Activated naive CD4-positive, alpha-beta T cell treated with Interleukin-2 at 50 U/mL for 16 hours (primary cell): ENCODE measurements at regions not wholly inside any gene's neighbourhood (a gene's known extent, or its start where the extent isn't known, plus 50 kb on each side); places are given as distances from the start of the nearest gene placed in this dataset.

Source experiments
- DNase-seq: peaks from one replicate; pipeline ENCODE4 v3.0.0-alpha.2; 2020

DNA sequence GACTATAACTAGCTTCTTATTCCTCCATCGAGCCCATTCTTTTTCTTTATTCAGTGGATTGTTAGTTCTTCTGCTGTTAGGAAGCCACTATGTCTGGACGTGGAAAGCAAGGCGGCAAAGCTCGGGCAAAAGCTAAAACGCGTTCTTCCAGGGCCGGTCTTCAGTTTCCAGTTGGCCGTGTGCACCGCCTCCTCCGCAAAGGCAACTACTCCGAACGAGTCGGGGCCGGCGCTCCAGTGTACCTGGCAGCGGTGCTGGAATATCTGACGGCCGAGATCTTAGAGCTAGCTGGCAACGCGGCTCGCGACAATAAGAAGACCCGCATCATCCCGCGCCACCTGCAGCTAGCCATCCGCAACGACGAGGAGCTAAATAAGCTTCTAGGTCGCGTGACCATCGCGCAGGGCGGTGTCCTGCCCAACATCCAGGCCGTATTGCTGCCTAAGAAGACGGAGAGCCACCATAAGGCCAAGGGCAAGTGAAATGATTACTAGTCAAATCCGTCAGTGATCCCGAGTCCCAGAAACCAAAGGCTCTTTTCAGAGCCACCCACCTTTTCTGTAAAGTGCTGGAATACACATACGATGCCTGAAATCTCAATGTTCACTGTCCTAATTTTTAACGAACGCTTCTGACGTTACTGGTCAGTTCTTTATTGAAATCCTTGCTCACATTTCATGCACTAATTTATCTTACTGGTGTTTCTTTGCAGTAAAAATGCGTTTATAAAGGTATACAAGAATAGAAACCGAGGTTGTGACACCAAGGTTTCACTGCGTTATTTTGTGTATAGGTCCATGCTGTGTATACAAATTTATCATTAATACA, 129.9 kb downstream of the HFE start:
- DNase-seq: peak; percentile 72

DNA sequence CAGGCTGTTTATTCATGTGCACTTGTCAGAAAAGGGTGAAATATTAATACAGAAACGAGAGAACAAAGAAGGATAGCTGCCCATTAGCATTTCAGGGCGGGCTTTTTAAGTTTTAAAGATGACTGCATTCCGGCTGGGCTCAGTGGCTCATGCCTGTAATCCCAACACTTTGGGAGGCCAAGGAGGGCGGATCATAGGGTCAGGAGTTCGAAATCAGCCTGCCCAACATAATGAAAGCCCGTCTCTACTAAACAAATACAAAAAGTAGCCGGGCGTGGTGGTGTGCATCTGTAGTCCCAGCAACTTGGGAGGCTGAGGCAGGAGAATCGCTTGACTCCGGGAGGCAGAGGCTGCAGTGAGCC, 130.5 kb downstream of the HFE start:
- DNase-seq: no peak

DNA sequence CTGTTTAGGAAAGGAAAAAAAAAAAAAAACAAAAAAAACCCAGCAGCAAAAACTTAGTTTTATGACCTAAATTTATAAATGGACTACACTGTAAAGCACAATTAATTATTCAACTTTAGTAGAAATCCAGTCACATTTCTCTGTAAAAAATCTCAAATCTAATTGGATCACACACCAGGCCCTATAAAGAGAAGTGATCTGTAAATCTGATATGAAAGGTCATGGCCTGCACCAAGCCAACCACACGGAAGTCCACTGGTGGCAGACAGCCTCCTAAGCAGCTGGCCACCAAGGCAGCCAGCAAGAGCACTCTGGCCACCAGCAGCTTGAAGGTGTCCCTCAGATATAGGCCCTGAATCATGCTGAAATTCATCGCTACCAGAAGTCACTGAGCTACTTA, 131.6 kb downstream of the HFE start:
- DNase-seq: no peak

DNA sequence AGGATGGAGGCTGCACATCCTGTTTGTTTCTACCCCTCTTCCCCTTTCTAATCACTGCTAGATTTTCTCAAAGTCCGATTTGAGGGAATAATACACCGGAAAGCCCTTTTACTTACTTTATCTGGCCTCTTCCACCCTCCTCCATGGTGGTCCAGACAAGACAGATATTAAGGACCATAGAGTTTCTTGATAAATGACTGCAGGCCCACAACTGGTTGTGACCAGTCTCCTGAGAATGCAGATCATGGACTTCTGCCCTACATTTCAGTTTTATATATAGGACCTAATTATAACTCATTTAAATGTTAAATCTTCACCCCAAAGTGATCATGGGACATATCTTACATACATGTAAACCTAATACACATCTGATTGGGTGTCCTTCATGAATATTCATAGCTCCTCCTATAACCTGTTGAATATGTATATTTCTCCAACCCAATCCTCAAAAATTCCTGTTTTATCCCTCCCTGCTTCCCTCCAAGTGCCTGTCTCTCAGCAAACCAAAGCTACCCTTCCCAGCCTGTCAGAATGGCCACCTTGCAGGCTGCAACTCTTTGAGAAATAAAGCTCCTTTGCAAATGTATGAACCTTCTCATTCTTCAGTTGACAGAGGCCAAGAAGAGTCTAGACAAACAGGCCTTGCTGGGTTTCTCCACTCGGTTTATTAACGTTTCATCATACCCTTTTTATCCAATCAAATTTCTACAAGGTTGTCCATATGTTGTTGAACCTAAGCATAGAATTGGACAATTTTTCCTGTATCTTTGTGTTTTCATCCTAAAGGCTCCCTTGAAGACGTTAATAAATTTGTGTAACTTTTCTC, 133.1 kb downstream of the HFE start:
- no peak for DNase-seq

DNA sequence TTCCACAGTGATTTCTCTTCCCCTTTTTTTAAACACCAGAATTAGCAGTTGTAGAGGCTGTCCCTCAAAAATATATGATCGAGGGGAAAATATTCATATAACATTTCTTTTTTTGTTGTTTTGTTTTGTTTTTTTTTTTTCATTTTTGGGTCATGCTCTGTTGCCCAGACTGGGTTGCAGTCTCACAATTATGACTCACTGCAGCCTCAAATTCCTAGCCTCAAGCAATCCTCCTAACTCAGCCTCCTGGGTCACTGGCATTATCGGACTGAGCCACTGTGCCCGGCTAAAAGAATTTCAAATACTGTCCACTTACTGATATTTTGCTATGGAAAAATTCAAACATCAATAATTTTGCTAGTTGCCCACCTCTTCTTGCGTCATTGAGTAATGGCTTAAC, 134.0 kb downstream of the HFE start:
- DNase-seq: no peak

DNA sequence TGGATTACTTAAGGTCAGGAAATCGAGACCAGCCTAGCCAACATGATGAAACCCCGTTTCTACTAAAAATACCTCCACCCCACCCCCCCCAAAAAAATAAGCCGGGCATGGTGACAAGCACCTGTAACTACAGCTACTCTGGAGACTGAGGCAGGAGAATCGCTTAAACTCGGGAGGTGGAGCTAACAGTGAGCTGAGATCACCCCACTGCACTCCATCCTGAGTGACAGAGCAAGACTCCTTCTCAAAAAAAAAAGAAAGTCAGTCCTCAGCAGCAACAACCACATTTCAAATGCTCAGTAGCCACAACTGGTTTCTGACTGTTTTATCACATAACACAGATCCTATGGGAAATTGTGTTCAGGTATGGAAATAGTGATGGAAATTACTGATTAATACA, 135.3 kb downstream of the HFE start:
- no peak for DNase-seq

DNA sequence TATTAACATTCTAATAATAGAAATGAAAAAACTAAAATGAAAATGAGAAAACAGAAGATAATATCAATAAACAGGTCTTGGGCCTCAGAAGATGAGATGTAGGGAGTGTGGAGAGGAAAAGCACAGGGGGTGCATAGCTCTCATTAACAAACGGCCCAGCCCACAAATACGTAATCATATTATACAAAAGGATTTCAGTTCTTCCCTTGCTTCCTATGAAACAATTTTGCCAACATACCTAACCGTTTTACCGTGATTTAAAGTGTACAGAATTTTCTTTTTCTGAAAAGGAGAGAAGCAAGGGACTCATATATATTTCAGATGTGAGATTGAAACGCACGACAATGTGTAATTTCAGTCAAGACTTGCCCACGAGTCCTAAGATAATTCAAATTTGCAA, 136.0 kb downstream of the HFE start:
- no peak for DNase-seq

DNA sequence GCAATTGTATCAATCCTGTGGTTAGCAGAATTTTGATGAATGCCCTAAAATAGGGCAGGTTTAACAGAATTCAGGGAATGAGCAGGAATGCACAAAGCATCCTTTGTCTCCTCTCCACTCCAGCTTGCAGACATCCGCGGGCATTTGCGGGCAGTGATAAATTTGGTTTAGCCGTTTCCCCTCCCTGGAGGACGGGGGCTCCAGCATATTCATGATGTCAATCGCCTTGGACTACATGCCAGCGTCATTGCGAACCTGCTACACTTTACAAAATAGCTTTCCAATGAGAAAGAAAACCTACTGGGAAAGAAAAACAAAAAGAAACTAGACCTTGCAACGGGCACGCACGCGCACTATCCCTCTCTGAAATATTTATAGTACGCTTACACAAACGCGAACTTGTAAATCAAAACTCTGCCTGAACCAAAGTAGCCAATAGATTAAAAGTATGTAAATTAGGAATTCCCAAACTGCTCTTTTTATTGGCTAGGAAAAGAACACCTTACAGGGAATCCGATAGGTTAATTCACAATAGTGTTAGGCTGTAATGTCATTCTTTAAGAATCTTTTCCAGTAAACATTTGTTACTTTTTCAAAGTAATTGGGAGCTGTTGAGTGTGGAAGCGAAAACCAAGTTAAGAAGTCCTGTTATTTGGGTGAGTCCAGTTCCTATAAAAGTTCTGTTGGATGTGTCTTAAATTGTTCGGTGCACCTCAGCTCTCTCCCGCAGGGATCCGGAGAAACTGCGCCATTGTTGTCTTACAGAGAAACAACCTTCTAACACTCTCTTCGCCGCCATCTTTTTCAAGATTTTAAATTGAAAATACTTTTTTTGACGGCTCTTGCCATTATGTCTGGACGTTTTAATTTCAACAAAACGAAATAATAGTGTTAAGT, 136.7 kb downstream of the HFE start:
- peak; percentile 65 for DNase-seq

DNA sequence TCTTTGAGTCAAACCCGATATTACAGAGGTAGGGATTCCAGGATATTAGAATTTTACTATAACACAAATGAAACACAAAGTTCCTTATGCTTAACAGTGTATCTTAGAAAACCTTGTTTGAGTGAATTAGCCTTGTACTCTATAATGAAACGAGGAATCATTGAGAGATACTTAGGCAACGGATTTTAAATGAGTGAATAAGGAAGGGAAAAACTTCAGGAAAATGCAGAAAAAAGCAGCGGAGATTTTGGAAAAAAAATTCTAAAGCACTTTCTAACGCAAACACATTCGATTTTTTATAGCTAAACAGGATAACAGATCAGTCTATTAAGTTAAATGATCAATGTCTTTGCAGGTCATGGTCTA, 137.3 kb downstream of the HFE start:
- no peak for DNase-seq

DNA sequence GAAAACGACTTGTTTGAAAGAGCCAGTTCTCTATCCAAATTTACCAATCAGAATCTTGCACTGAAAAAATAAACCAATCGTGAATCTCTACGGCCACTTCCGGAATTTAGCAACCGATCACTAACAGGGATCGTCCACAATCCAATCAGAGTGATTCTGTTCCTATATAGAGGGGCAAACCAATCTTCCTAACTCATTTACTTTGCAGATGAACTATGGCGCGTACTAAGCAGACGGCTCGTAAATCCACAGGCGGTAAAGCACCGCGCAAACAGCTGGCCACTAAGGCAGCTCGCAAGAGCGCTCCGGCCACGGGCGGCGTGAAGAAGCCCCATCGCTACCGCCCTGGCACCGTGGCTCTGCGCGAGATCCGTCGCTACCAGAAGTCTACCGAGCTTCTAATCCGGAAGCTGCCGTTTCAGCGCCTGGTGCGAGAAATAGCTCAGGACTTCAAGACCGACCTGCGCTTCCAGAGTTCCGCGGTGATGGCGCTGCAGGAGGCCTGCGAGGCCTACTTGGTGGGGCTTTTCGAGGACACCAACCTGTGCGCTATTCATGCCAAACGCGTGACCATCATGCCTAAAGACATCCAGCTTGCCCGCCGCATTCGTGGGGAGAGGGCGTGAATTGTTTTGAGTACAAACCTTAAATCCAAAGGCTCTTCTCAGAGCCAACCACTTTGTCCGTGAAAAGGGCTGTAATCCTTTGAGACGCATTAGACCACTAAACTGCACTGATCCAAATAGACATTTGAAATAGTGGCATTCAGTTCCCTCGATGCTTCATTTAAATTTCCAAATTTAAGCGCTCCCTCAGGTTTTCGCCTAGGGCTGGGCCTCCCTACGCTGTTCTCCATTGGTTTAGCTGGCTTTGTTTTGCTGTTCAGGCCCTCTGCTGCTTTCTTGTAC, 138.0 kb downstream of the HFE start:
- no peak for DNase-seq

DNA sequence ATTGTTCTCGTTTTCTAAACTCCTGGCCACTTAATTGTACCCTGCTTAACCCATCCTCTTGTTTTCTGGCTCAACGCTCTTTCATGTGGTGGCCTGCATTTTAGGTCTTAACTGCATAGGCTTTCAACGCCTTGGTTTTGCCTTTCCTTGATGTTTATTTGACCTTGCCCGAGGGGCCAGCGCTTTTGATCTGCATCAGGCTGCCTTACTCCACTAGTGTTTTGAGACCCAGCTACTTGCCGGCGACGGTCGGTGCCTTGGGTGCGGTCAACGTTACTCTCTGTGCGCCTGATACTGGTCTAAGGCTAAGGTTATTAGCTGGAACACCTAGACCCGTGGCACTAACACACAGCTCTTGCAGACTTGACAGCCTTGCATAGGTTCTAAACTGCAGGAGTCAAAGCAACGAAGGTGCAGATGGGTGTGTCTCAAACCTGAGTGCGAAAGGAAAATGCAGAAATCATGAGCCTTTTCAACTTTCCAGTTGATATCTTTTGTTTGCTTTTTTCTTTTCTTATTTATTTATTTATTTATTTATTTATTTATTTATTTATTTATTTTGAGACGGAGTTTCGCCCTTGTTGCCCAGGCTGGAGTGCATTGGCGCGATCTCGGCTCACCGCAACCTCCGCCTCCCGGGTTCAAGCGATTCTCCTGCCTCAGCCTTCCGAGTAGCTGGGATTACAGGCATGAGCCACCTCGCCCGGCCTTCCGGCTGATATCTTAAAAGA, 138.8 kb downstream of the HFE start:
- DNase-seq: no peak

DNA sequence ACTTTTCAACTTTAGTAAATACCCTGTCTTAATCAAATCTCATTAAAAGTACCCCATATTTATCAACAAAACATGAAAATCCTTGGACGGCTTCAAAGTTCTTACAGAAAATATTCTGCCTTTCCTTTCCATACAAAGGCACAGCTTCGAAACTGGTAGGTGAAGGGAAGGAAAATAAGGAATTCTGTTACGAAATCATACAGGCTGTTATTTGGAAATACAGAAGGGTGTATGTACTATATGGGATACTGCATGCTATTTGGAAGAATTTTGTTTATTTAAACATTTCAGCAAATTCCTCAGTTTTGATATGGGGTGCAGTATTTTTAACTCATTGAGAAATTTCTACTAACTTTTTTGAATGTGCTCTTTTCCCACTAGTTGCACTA, 138.4 kb upstream of the BTN3A2 start:
- DNase-seq: no peak

DNA sequence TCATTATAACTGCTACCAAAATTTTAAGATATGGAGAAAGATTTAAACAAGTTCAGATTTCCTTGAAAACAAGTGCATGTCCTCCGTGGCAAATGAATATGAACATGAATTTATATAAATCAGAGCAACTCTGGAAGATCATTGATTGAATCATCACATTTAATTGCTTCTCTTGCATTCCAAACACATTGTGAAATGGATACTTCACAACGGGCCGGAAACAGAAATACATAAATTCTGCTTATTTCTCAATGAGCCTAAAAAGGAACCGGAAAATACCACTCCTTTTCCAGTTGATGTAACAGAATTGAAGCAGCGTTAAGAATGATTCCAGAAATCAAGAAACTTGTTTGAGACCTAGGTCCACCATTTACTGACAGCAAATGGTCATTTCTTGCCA, 134.6 kb upstream of the BTN3A2 start:
- DNase-seq: no peak

DNA sequence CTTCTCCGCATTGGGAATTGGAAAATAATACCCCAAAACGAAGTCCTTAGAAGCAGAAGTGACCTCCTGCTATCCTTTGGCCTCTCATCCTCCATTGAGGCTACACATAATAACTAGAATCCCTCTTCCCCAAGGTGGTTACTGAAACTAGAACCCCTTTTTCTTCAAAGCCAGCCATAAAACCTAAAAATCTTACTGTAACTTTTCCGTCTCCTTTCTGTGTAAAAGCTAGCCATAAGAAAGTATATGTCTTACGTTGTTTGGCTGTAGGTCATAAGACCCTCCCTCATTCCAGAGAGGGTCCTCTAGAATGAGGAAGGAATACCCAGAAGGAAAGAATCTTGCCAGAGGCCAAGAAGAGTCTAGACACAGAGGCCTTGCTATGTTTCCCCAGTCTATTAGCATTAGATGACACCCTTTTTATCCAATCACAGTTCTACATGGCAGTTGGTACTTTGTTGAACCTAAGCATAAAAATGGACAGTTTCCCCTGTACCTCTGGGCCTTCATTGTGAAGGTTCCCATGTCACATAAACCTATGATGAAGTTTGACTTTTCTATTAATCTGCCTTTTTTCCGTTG, 133.9 kb upstream of the BTN3A2 start:
- DNase-seq: no peak

DNA sequence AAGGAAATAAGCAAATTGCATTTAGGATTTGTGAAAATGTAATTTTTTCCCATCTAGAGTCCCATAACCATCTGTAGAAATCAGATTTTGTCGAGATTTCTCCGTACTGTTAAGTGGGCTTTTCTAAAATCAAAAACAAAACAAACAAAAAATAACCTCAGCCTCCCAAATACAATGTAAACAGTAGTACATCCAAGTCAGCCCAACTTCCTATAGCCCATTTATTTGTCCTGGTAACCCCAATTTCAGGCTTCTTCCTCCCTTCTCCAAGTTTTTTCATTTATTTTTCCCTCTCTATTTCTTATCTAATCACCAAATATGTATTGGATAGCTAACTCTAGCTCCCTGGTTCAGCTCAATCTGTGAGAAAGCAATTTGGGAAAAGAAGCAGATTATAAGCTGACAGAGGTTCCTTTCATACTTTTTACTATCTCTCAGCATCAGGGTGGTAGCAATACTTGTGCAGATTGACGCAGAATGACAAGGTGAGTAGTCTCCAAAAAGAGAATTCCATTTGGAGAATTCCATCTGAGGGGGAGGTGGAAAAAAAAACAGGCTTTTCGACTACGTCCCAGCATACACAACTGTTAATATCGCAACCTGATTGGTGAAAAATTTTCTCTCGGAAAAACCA, 132.6 kb upstream of the BTN3A2 start:
- no peak for DNase-seq

DNA sequence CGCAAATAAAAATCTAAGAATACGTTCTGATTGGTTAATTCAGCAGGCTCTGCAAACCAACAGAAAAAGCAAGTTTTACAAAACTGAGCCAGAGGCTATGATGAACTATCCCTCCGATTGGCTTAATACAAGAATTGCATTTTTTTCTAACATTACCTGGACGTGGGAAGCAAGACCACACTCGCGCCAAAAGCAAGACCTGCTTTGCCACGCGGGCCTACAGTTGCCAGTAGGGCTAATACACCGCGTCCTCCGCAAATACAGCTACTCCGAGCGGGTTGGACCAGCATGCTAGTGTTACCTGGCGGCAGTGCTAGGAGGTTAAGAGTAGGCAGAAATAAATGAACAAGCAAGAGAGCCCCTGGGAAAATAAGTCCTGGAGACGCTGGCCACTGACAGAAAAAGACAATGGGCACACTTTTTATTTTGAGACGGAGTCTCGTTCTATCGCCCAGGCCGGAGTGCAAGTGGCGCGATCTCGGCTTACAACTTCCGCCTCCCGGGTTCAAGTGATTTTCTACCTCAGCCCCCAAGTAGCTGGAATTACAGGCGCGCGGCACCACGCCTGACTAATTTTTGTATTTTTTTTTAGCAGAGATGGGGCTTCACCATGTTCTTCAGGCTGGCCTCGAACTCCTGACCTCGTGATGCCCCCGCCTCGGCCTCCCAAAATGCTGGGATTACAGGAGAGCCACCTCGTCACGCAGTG, 131.9 kb upstream of the BTN3A2 start:
- DNase-seq: peak; percentile 34

DNA sequence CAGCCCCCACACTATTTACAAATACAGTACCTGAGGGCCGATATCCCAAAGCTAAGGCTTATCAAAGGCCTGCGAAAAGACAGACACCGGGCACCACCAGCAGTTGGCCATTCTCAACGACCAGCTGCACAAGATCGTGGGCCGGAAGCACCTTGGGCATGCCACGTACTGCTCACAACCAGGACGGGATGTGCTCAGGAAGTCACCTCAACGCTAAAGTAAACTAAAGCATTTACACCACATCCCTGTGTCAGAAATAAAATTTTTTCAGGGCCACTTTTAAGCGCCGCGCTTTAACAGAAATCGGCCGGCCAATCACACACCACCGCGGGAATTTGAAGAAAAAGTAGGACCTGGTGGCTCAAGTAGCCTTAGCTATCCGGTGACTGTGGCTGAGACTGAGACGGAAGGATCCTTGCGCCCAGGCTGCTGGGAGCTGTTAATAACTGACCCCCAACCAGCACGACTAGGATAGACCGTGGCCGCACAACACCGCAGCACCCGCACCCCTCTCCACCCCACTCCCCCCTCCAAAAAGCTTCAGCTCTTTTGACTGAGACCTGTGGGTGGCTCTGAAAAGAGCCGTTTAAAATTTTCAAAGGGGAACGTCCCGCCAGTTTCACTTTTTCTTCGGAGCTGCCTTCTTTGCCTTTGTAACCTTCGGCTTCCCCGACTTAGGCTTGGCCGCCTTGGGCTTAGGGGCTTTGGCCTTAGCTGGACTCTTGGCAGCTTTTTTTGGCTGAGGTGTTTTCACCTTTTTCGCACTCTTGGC, 131.2 kb upstream of the BTN3A2 start:
- peak; percentile 62 for DNase-seq

DNA sequence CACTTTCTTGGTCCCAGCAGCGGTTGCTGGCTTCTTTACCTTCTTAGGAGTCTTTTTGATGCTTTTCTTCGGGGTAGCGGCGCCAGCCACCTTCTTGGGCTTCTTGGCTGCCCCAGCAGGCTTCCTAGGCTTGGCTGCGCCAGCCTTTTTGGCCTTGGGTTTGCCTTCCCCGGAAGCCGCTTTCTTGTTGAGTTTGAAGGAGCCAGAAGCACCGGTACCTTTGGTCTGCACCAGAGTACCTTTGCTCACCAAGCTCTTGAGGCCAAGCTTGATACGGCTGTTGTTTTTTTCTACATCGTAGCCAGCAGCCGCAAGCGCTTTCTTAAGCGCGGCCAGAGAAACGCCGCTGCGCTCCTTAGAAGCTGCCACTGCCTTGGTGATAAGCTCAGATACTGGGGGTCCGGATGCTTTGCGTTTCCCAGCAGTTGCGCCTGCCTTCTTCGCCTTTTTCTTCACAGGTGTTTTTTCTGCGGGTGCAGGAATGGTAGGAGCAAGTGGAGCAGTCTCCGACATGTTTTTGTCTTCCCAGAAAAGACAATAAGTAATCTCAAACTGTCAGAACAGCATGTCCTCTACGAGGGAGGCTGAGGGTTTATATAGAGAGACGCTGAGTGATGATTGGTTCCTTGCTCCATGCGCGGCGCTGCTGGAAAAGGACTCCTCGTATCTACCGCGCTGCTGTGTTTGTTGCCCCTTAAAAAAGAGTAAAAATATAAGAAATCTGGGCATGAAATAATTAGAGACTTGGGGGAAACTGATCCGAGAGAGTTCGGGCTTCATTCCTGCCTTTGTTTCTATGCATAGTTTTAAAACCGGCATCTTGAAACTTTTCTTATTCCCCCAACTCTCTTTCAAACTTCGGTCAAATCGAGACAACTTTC, 130.3 kb upstream of the BTN3A2 start:
- DNase-seq: peak; percentile 62
